ENCODE measurements at regions not wholly inside any gene's neighbourhood (a gene's known extent, or its start where the extent isn't known, plus 50 kb on each side); places are given as distances from the start of the nearest gene placed in this dataset.

DNA sequence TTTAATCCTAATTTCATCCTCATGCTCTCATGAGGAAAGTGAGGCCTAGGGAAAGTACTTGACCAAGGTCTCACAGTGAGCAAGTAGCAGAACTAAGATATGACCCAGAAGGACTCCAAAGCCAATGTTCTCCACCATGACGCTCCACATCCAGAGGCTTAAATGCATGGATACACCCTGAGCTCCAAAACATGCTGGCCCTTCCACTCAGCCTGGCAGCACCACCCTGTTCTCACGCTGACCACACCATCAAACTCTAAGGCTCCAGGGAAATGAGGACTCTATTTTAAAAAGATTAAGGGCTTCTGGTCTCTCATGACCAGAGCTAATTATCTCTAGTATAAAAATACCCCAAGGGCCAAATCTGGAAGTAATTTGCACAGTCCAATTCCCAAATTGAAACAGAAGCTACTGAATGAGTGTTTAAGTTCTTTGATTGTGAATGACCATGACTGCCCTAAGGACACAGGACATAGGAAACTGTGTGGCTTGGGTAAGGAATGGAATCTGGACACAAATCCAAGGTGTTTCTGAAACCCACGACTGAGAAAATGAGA is 71.1 kb upstream of the ABLIM1 start:
- no peaks in the 10 kb centered on the region for H3K9me3 ChIP-seq (ENCODE audit: control insufficient read depth in 2 of 2, low read length in 2 of 2)
- no peak overlapping the region for H3K9ac ChIP-seq (ENCODE audit: low read depth in 1 of 2, low read length in 2 of 2)
- H3K4me3 ChIP-seq (ENCODE audit: low read length in 2 of 2), result no peak overlapping the region
- H3K27me3 ChIP-seq (ENCODE audit: control insufficient read depth in 2 of 2, insufficient read depth in 2 of 2, low read length in 2 of 2), result no peaks in the 10 kb centered on the region
- no peaks in the 10 kb centered on the region for H3K36me3 ChIP-seq (ENCODE audit: control insufficient read depth in 2 of 2, insufficient read depth in 2 of 2, low read length in 2 of 2)
- H3K4me1 ChIP-seq (ENCODE audit: control insufficient read depth in 2 of 2, insufficient read depth in 2 of 2, low read length in 2 of 2), result no peaks in the 10 kb centered on the region
- no peak overlapping the region for H3K27ac ChIP-seq (ENCODE audit: low read depth in 2 of 2, low read length in 2 of 2)

DNA sequence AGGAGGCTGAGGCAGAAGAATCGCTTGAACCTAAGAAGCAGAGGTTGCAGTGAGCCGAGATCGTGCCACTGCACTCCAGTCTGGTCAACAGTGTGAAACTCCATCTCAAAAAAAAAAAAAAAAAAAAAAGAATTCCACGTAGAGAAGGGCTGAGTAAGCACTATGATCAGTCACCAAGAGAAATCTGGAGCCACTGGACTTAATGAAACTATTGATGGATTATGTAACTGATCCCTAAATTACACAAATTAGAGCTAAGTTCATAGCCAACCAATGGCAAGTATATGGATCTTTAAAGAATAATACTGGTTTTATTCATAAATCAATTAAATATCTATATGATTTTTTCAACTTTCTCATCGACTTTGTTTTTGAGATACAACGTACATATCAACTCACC is 72.2 kb upstream of the ABLIM1 start:
- Histone ChIP-seq H3K9me3 (ENCODE audit: control insufficient read depth in 2 of 2, low read length in 2 of 2) (no peaks in the 10 kb centered on the region), H3K4me1 (ENCODE audit: control insufficient read depth in 2 of 2, insufficient read depth in 2 of 2, low read length in 2 of 2) (no peaks in the 10 kb centered on the region), H3K36me3 (ENCODE audit: control insufficient read depth in 2 of 2, insufficient read depth in 2 of 2, low read length in 2 of 2) (no peaks in the 10 kb centered on the region), H3K9ac (ENCODE audit: low read depth in 1 of 2, low read length in 2 of 2) (no peak overlapping the region), H3K27me3 (ENCODE audit: control insufficient read depth in 2 of 2, insufficient read depth in 2 of 2, low read length in 2 of 2) (no peaks in the 10 kb centered on the region), H3K4me3 (ENCODE audit: low read length in 2 of 2) (no peak overlapping the region), H3K27ac (ENCODE audit: low read depth in 2 of 2, low read length in 2 of 2) (no peak overlapping the region)

DNA sequence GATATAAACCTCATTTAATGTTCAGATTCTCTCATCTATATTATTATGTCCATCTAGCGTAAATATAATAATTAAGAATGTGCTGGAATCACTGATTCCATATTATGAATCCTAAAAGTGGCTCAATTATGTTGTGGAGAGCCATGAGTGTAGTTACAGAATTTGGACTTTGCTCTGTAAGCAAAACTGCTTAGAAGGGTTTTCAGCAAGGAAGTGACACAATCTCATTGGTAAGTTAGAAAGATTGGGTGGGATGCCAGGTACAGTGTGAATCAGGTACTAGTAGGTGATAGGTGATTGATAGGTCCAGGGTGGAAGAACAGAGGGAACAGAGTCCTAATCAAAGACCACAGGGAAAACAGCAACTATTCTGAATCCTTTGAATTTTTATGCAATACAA is 74.9 kb upstream of the ABLIM1 start:
- no peak overlapping the region for H3K27ac ChIP-seq (ENCODE audit: low read depth in 2 of 2, low read length in 2 of 2)
- no peaks in the 10 kb centered on the region for H3K9me3 ChIP-seq (ENCODE audit: control insufficient read depth in 2 of 2, low read length in 2 of 2)
- no peaks in the 10 kb centered on the region for H3K27me3 ChIP-seq (ENCODE audit: control insufficient read depth in 2 of 2, insufficient read depth in 2 of 2, low read length in 2 of 2)
- H3K4me1 ChIP-seq (ENCODE audit: control insufficient read depth in 2 of 2, insufficient read depth in 2 of 2, low read length in 2 of 2), result no peaks in the 10 kb centered on the region
- no peak overlapping the region for H3K9ac ChIP-seq (ENCODE audit: low read depth in 1 of 2, low read length in 2 of 2)
- no peaks in the 10 kb centered on the region for H3K36me3 ChIP-seq (ENCODE audit: control insufficient read depth in 2 of 2, insufficient read depth in 2 of 2, low read length in 2 of 2)
- no peak overlapping the region for H3K4me3 ChIP-seq (ENCODE audit: low read length in 2 of 2)

DNA sequence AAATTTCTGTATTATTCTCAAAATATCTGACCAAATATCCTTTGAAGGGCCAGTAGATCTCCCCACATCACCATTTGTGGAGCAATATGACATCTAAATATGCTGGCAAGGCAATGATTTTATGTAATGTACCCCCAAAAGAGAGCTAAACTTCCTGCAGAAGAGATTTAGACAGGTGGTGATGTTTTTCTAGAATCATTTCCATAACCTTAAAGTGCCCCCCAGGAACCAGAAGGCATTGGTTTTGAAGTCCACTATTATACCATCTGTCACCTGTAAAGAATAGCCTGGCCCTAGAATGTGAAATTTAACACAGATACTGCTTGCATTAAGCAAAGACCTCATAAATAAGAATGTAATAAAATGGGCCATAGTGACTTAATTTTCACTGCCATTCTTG is 77.9 kb upstream of the ABLIM1 start:
- Histone ChIP-seq H3K4me3 (ENCODE audit: low read length in 2 of 2) (no peak overlapping the region), H3K27ac (ENCODE audit: low read depth in 2 of 2, low read length in 2 of 2) (no peak overlapping the region), H3K36me3 (ENCODE audit: control insufficient read depth in 2 of 2, insufficient read depth in 2 of 2, low read length in 2 of 2) (no peaks in the 10 kb centered on the region), H3K9ac (ENCODE audit: low read depth in 1 of 2, low read length in 2 of 2) (no peak overlapping the region), H3K27me3 (ENCODE audit: control insufficient read depth in 2 of 2, insufficient read depth in 2 of 2, low read length in 2 of 2) (no peaks in the 10 kb centered on the region), H3K9me3 (ENCODE audit: control insufficient read depth in 2 of 2, low read length in 2 of 2) (no peaks in the 10 kb centered on the region), H3K4me1 (ENCODE audit: control insufficient read depth in 2 of 2, insufficient read depth in 2 of 2, low read length in 2 of 2) (no peaks in the 10 kb centered on the region)

DNA sequence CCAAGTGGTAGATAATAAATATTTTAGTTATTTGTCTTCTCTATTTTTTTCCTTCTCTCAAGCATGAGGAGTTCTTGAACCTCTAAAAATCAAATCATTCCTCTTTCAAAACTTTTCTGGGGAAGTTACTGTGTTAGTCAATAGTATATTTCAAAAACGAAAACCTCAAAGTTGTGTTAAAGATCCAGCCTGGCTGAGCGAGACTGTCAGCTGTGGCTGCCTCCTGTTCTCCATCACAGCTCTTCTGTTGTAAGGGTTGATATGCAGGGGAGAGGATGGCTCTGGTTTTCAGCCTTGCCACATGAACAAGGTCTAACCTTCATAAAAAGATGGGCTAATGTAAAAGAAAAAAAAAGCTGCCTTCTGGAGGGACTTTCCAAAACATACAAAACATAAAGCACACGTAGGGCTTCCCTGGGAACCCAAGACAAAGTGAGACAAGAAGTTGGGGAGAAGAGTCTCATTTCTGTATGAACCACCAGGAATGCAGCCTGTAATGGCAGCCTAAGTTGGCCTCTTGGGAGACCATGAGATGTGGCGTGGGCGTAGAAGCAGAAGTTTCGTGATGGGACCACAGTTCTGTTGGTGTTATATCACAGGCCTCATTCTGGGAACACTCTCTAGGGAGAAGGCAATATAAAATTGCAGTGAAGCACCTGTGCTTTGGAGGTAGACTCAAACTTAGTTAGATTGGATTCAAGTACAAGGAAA is 77.9 kb upstream of the FHIP2A start:
- Histone ChIP-seq H3K4me3 (ENCODE audit: low read length in 2 of 2) (no peak overlapping the region), H3K4me1 (ENCODE audit: control insufficient read depth in 2 of 2, insufficient read depth in 2 of 2, low read length in 2 of 2) (no peaks in the 10 kb centered on the region), H3K9ac (ENCODE audit: low read depth in 1 of 2, low read length in 2 of 2) (no peak overlapping the region), H3K27ac (ENCODE audit: low read depth in 2 of 2, low read length in 2 of 2) (no peak overlapping the region), H3K27me3 (ENCODE audit: control insufficient read depth in 2 of 2, insufficient read depth in 2 of 2, low read length in 2 of 2) (no peaks in the 10 kb centered on the region), H3K36me3 (ENCODE audit: control insufficient read depth in 2 of 2, insufficient read depth in 2 of 2, low read length in 2 of 2) (no peaks in the 10 kb centered on the region), H3K9me3 (ENCODE audit: control insufficient read depth in 2 of 2, low read length in 2 of 2) (no peaks in the 10 kb centered on the region)

DNA sequence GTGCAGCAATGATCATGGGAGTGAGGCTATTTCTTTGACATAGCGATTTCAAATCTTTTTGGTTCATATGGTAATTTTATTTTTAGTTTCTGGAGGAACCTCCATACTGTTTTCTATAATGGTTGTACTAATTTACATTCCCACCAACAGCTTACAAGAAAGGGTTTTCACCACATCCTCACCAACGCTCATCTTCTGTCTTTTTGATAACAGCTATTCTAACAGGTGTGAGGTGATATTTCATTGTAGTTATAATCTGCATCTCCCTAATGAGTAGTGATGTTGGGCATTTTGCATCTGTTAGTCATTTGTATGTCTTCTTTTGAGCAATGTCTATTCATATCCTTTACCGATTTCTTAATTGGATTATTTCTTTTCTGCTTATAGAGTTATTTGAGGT is 75.0 kb upstream of the FHIP2A start:
- no peaks in the 10 kb centered on the region for H3K27me3 ChIP-seq (ENCODE audit: control insufficient read depth in 2 of 2, insufficient read depth in 2 of 2, low read length in 2 of 2)
- no peaks in the 10 kb centered on the region for H3K9me3 ChIP-seq (ENCODE audit: control insufficient read depth in 2 of 2, low read length in 2 of 2)
- H3K36me3 ChIP-seq (ENCODE audit: control insufficient read depth in 2 of 2, insufficient read depth in 2 of 2, low read length in 2 of 2), result no peaks in the 10 kb centered on the region
- H3K9ac ChIP-seq (ENCODE audit: low read depth in 1 of 2, low read length in 2 of 2), result no peak overlapping the region
- H3K4me1 ChIP-seq (ENCODE audit: control insufficient read depth in 2 of 2, insufficient read depth in 2 of 2, low read length in 2 of 2), result no peaks in the 10 kb centered on the region
- no peak overlapping the region for H3K4me3 ChIP-seq (ENCODE audit: low read length in 2 of 2)
- H3K27ac ChIP-seq (ENCODE audit: low read depth in 2 of 2, low read length in 2 of 2), result no peak overlapping the region

DNA sequence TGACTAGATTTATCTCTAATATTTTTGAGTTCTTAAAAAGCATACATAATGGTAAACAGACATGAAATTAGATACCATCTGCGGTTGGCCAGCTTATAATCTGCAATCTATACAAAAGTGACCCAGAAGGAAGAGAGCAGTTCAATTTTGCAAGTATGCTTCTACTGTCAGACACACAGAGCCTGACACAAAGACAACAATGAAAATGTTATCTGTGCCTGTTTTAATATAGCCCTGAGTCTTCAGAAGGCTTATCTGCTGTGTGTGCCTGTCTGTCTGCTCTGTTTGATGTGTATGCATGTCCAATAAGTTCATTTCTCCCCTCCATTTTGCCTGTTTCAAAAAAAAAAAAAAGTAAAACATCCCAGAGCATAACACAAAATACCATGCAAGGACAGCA is 73.3 kb upstream of the FHIP2A start:
- H3K4me1 ChIP-seq (ENCODE audit: control insufficient read depth in 2 of 2, insufficient read depth in 2 of 2, low read length in 2 of 2), result no peaks in the 10 kb centered on the region
- H3K27me3 ChIP-seq (ENCODE audit: control insufficient read depth in 2 of 2, insufficient read depth in 2 of 2, low read length in 2 of 2), result no peaks in the 10 kb centered on the region
- H3K4me3 ChIP-seq (ENCODE audit: low read length in 2 of 2), result no peak overlapping the region
- no peak overlapping the region for H3K27ac ChIP-seq (ENCODE audit: low read depth in 2 of 2, low read length in 2 of 2)
- H3K9me3 ChIP-seq (ENCODE audit: control insufficient read depth in 2 of 2, low read length in 2 of 2), result no peaks in the 10 kb centered on the region
- H3K36me3 ChIP-seq (ENCODE audit: control insufficient read depth in 2 of 2, insufficient read depth in 2 of 2, low read length in 2 of 2), result no peaks in the 10 kb centered on the region
- H3K9ac ChIP-seq (ENCODE audit: low read depth in 1 of 2, low read length in 2 of 2), result no peak overlapping the region

DNA sequence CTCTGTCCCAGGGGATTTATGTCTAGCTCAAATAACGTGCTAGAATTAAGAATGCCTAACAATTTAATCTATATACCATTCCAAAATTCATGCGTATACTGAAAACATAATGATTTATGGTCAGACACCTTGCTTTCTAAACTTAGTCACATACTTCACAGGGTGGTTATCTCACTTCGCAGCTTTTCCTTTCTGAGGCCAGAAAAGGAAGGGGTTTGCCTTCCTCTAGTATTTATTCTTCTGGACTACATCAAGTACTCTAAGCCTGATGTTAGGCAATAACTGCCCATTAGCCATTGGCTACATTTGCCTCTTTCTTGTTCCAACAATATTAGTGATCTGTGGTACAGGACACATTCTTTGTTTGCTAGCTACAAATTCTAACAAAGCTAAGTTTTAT is 72.6 kb upstream of the FHIP2A start:
- Histone ChIP-seq H3K27me3 (ENCODE audit: control insufficient read depth in 2 of 2, insufficient read depth in 2 of 2, low read length in 2 of 2) (no peaks in the 10 kb centered on the region), H3K4me1 (ENCODE audit: control insufficient read depth in 2 of 2, insufficient read depth in 2 of 2, low read length in 2 of 2) (no peaks in the 10 kb centered on the region), H3K36me3 (ENCODE audit: control insufficient read depth in 2 of 2, insufficient read depth in 2 of 2, low read length in 2 of 2) (no peaks in the 10 kb centered on the region), H3K9me3 (ENCODE audit: control insufficient read depth in 2 of 2, low read length in 2 of 2) (no peaks in the 10 kb centered on the region), H3K27ac (ENCODE audit: low read depth in 2 of 2, low read length in 2 of 2) (no peak overlapping the region), H3K4me3 (ENCODE audit: low read length in 2 of 2) (no peak overlapping the region), H3K9ac (ENCODE audit: low read depth in 1 of 2, low read length in 2 of 2) (no peak overlapping the region)

DNA sequence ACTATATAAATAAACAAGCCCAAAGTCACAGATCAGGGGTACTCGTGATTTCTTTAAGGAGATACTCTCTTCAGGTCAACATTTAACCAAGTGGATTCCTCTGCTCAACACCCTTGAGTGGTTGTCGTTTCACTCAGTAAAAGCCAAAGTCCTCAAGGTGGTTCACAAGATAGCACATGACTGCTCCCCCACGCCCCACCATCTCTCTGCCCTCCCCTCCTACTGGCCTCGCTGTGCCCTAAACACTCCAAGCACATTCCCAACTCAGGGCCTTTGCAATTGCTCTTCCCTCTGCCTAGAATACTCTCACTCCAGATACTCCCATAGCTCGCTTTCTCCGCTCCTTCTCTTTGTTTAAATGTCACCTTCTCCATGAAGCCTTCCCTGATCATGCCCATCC is 72.1 kb upstream of the FHIP2A start:
- Histone ChIP-seq H3K9me3 (ENCODE audit: control insufficient read depth in 2 of 2, low read length in 2 of 2) (no peaks in the 10 kb centered on the region), H3K27me3 (ENCODE audit: control insufficient read depth in 2 of 2, insufficient read depth in 2 of 2, low read length in 2 of 2) (no peaks in the 10 kb centered on the region), H3K36me3 (ENCODE audit: control insufficient read depth in 2 of 2, insufficient read depth in 2 of 2, low read length in 2 of 2) (no peaks in the 10 kb centered on the region), H3K4me1 (ENCODE audit: control insufficient read depth in 2 of 2, insufficient read depth in 2 of 2, low read length in 2 of 2) (no peaks in the 10 kb centered on the region), H3K4me3 (ENCODE audit: low read length in 2 of 2) (no peak overlapping the region), H3K9ac (ENCODE audit: low read depth in 1 of 2, low read length in 2 of 2) (no peak overlapping the region), H3K27ac (ENCODE audit: low read depth in 2 of 2, low read length in 2 of 2) (no peak overlapping the region)

DNA sequence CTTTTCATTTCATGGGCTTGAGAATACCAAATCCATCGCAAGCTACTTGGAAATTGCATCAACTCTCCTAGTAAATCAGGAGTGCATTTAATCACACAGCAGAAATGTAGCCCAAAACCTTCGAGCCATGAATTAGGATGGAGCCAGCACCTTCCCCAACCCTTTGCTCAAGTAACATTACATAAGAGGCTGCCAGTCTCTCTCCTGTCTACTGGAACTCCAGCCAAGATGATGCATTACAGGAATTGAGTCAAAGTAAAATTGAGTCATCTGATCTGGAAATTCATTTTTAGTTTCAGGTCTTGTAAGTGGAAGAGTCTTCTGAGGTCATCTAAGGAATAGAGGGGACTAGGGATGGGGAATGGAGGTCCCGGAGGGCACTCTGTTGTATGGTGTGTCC is 69.7 kb upstream of the FHIP2A start:
- H3K27me3 ChIP-seq (ENCODE audit: control insufficient read depth in 2 of 2, insufficient read depth in 2 of 2, low read length in 2 of 2), result no peaks in the 10 kb centered on the region
- no peak overlapping the region for H3K4me3 ChIP-seq (ENCODE audit: low read length in 2 of 2)
- no peak overlapping the region for H3K27ac ChIP-seq (ENCODE audit: low read depth in 2 of 2, low read length in 2 of 2)
- H3K4me1 ChIP-seq (ENCODE audit: control insufficient read depth in 2 of 2, insufficient read depth in 2 of 2, low read length in 2 of 2), result no peaks in the 10 kb centered on the region
- H3K9ac ChIP-seq (ENCODE audit: low read depth in 1 of 2, low read length in 2 of 2), result no peak overlapping the region
- H3K9me3 ChIP-seq (ENCODE audit: control insufficient read depth in 2 of 2, low read length in 2 of 2), result no peaks in the 10 kb centered on the region
- H3K36me3 ChIP-seq (ENCODE audit: control insufficient read depth in 2 of 2, insufficient read depth in 2 of 2, low read length in 2 of 2), result no peaks in the 10 kb centered on the region

All from mucosa of rectum (tissue), 2 donors.